Sigmoid colon (tissue), 6 donors: ENCODE measurements at regions not wholly inside any gene's neighbourhood (a gene's known extent, or its start where the extent isn't known, plus 50 kb on each side); places are given as distances from the start of the nearest gene placed in this dataset.

Experiments
- DNase-seq: peaks from one replicate; pipeline ENCODE4 v3.0.0-alpha.2; 2019
- H3K27ac ChIP-seq, 4 donors: fragments of 200-600 bp; sonication (generic); one replicate each; pipeline ENCODE4 v1.5.1; 2016 to 2019; ENCODE audit warnings: mild to moderate bottlenecking in 1 of 4
- H3K27me3 ChIP-seq, 3 donors: fragments of 200-600 bp; sonication (generic); one replicate each; pipeline ENCODE4 v1.5.1; 2019; ENCODE audit warnings: mild to moderate bottlenecking in 1 of 3
- H3K36me3 ChIP-seq, 4 donors: fragments of 200-600 bp; sonication (generic); one replicate each; pipeline ENCODE4 v1.5.1; 2016 to 2019
- H3K4me1 ChIP-seq, 4 donors: fragments of 200-600 bp; sonication (generic); one replicate each; pipeline ENCODE4 v1.5.1; 2017 to 2019
- H3K4me3 ChIP-seq, 4 donors: fragments of 200-600 bp; sonication (generic); one replicate each; pipeline ENCODE4 v1.5.1; 2017 to 2019; ENCODE audit warnings: mild to moderate bottlenecking in 2 of 4, moderate library complexity in 1 of 4
- H3K9me3 ChIP-seq, 4 donors: fragments of 200-600 bp in 3 of 4; sonication (generic) in 3 of 4; one replicate each; pipeline versions ENCODE4 v1.5.1 to v1.6.1; 2013 to 2019
- EP300 ChIP-seq, 4 donors: sonication (generic); formaldehyde crosslinking; IDR thresholded peaks; one replicate each; pipeline ENCODE4 v1.6.1; 2017; ENCODE audit warnings: antibody characterized with exemption in 4 of 4
- POLR2A ChIP-seq, 2 donors: fragments of 450-650 bp; IDR thresholded peaks; one replicate each; pipeline ENCODE4 v1.6.1; 2016; ENCODE audit warnings: antibody characterized with exemption in 2 of 2, mild to moderate bottlenecking in 2 of 2, moderate library complexity in 2 of 2
- POLR2AphosphoS5 ChIP-seq, 4 donors: sonication (generic); formaldehyde crosslinking; IDR thresholded peaks; one replicate each; pipeline ENCODE4 v1.6.1; 2017; ENCODE audit warnings: antibody characterized with exemption in 4 of 4
- WGBS, 2 donors: extraction: QIAGEN DNeasy Blood & Tissue Kit; methylation state at CpG; one replicate each; pipeline ENCODE4 v1.1.7; 2013; 5-methylcytosine and 5-hydroxymethylcytosine counted together
- intact Hi-C: fragments of 100-400 bp; cut with DNase I; formaldehyde crosslinking; loops from one replicate; pipeline ENCODE4 v1.15.1; 2023
- TF ChIP-seq, protein P1 (sequence below), 4 experiments: fragments of 450-650 bp in 3 of 4; fragments of 200-600 bp in 1 of 4; IDR thresholded peaks; one replicate each; pipeline ENCODE4 v1.5.1; 2016 to 2019; ENCODE audit warnings: antibody characterized with exemption in 4 of 4, mild to moderate bottlenecking in 3 of 4, moderate library complexity in 2 of 4
- donor health status: healthy with polysubstance abuse.
- donor health status: healthy.

DNA sequence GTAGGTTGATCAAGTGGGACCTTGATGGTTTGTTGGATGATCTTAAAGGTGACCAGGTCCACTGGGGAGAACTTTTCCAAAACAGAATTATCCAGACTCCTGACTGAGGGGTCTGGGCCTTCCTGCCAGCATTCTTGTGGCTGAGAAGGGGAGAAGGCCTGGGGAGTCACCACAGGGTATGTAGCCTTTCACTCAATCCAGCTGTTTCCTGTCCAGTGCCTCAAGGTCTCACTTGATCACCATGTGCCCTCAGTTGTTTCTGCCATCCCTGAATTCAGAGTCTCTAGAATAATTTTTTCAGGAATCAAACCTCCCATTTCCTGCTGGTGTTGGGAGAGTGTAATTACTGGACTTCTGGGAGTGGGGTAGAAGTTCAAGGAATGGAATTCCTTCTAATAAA, 54.4 kb upstream of the TANC1 start:
- Histone ChIP-seq H3K9me3 (no peaks in the 10 kb centered on the region), H3K27ac (no peak overlapping the region), H3K27me3 (no peaks in the 10 kb centered on the region), H3K36me3 (no peaks in the 10 kb centered on the region), H3K4me1 (no peaks in the 10 kb centered on the region), H3K4me3 (no peak overlapping the region)
- intact Hi-C loops: no loop called here
- no peak for DNase-seq
- no peak for TF ChIP-seq POLR2A (IDR thresholded peaks at IDR 0.05)
- no peak for TF ChIP-seq POLR2AphosphoS5 (IDR thresholded peaks at IDR 0.05)

DNA sequence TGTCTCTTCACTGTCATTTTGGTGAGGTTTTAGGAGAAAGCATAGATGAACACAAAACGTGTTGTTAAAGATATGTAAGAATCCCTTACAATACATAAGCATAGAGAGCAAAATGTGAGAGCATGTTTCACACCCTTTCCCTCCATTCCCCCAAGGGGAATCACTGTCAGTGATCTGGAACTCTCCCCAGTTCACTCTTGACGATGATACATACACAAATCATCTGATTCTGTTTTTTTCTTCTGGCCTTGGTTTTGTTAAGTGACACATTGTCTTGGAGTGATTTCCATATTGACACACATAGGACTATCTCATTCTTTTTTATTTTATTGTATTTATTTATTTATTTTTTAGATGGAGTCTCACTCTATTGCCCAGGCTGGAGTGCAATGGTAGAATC, 53.7 kb upstream of the TANC1 start:
- 76 to 89% methylated on average over 2 of the region's 2 CpGs for WGBS, 2 donors
- Histone ChIP-seq H3K9me3 (no peaks in the 10 kb centered on the region), H3K4me1 (no peaks in the 10 kb centered on the region), H3K27ac (no peak overlapping the region), H3K27me3 (no peaks in the 10 kb centered on the region), H3K4me3 (no peak overlapping the region), H3K36me3 (no peaks in the 10 kb centered on the region)
- no peak for DNase-seq
- intact Hi-C loops: no loop called here
- TF ChIP-seq EP300 (IDR thresholded peaks at IDR 0.05): no peak
- TF ChIP-seq, protein P1, sequence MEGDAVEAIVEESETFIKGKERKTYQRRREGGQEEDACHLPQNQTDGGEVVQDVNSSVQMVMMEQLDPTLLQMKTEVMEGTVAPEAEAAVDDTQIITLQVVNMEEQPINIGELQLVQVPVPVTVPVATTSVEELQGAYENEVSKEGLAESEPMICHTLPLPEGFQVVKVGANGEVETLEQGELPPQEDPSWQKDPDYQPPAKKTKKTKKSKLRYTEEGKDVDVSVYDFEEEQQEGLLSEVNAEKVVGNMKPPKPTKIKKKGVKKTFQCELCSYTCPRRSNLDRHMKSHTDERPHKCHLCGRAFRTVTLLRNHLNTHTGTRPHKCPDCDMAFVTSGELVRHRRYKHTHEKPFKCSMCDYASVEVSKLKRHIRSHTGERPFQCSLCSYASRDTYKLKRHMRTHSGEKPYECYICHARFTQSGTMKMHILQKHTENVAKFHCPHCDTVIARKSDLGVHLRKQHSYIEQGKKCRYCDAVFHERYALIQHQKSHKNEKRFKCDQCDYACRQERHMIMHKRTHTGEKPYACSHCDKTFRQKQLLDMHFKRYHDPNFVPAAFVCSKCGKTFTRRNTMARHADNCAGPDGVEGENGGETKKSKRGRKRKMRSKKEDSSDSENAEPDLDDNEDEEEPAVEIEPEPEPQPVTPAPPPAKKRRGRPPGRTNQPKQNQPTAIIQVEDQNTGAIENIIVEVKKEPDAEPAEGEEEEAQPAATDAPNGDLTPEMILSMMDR (IDR thresholded peaks at IDR 0.05): no peak
- no peak for TF ChIP-seq POLR2A (IDR thresholded peaks at IDR 0.05)
- no peak for TF ChIP-seq POLR2AphosphoS5 (IDR thresholded peaks at IDR 0.05)

DNA sequence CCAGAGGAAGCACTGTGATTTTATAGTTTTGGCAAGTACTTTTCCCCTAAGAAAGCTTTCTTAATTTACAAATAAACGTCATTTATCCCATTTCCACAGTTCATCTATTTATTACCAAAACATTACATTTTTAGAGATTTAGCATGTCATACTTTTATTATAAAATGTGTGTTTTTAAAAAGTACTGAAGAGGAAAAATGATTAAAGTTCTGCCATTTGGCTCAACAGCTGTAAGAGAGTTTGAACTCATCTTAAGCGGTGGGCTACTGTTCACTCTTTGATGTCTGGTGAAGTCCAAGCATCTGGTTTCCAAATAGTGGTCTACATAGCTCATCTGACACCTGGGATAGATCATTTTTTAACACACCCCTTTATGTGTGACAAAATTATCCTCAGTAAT, 51.3 kb upstream of the TANC1 start:
- no peaks in the 10 kb centered on the region for H3K27me3 ChIP-seq
- H3K4me1 ChIP-seq: no peaks in the 10 kb centered on the region
- H3K4me3 ChIP-seq: no peak overlapping the region
- TF ChIP-seq POLR2AphosphoS5 (IDR thresholded peaks at IDR 0.05) (no peak), EP300 (IDR thresholded peaks at IDR 0.05) (no peak), POLR2A (IDR thresholded peaks at IDR 0.05) (no peak)
- TF ChIP-seq, protein P1 (IDR thresholded peaks at IDR 0.05): no peak
- intact Hi-C loops: no loop called here
- no peaks in the 10 kb centered on the region for H3K36me3 ChIP-seq
- H3K9me3 ChIP-seq: no peaks in the 10 kb centered on the region
- H3K27ac ChIP-seq: no peak overlapping the region
- no peak for DNase-seq
- 71 to 75% methylated on average over 2 of the region's 2 CpGs for WGBS, 2 donors

DNA sequence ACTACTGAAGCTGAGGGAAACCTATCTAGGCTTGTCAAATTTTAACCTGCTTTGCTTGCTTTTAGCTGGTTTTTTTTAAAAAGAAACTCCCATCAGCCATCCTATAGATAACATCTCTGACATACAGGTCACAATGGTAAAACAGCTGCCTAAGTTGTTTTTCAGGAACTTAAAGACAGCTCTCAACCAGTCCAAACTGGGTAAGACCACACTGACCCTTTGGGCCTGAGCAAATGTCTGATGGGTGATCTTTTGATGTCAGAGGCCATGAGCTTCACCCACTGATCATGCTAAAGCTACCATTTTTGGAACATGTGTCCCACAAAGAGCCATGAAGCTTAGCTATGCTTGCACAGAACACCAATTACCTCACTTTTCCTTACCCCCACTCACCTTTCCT, 50.0 kb upstream of the TANC1 start:
- H3K27ac ChIP-seq: no peak overlapping the region
- no peak overlapping the region for H3K4me3 ChIP-seq
- DNase-seq: no peak
- TF ChIP-seq, protein P1 (IDR thresholded peaks at IDR 0.05): no peak
- TF ChIP-seq POLR2A (IDR thresholded peaks at IDR 0.05): no peak
- TF ChIP-seq POLR2AphosphoS5 (IDR thresholded peaks at IDR 0.05): no peak
- no peak for TF ChIP-seq EP300 (IDR thresholded peaks at IDR 0.05)
- no peaks in the 10 kb centered on the region for H3K36me3 ChIP-seq
- no peaks in the 10 kb centered on the region for H3K4me1 ChIP-seq
- H3K27me3 ChIP-seq: no peaks in the 10 kb centered on the region
- intact Hi-C loops: no loop called here
- no peaks in the 10 kb centered on the region for H3K9me3 ChIP-seq
